HG03558 (cell line): ENCODE measurements at regions not wholly inside any gene's neighbourhood (a gene's known extent, or its start where the extent isn't known, plus 50 kb on each side); places are given as distances from the start of the nearest gene placed in this dataset.
"Not testable (repeated sequence)": the region's sequence is repeated elsewhere in the genome, so short reads cannot be mapped to it uniquely, and the experiment has no call there.

Source experiments
- ATAC-seq: cut with Tn5 transposase; IDR thresholded peaks from one replicate; pipeline ENCODE4 v1.9.1; 2021; ENCODE audit warnings: moderate number of reproducible peaks; ENCODE audit not compliant: unreplicated experiment; ENCODE audit errors: extremely low read depth

GRCh38 chr7:9621927-9622326 lies 1188.5 kb downstream of the NXPH1 start:
- ATAC-seq = no peak

- ATAC-seq = no peak
Measured at GRCh38 chr7:9625953-9626352, 1192.5 kb downstream of the NXPH1 start.

- ATAC-seq = no peak
Measured at GRCh38 chr7:9645756-9646155, 1212.3 kb downstream of the NXPH1 start.

- no peak for ATAC-seq
Measured at GRCh38 chr7:9657257-9657656, 1223.8 kb downstream of the NXPH1 start.

GRCh38 chr7:9671979-9672917 lies 1238.8 kb downstream of the NXPH1 start:
- no peak for ATAC-seq

- no peak for ATAC-seq
Measured at GRCh38 chr7:9680713-9681112, 1247.3 kb downstream of the NXPH1 start.

- ATAC-seq = no peak
Measured at GRCh38 chr7:9681284-9681683, 1247.9 kb downstream of the NXPH1 start.

- no peak for ATAC-seq
Measured at GRCh38 chr7:9691286-9691685, 1257.9 kb downstream of the NXPH1 start.

GRCh38 chr7:9698375-9698774 lies 1265.0 kb downstream of the NXPH1 start:
- no peak for ATAC-seq

GRCh38 chr7:9709216-9709615 lies 1264.5 kb upstream of the PHF14 start:
- no peak for ATAC-seq

GRCh38 chr7:9711259-9711918 lies 1262.3 kb upstream of the PHF14 start:
- ATAC-seq = no peak

GRCh38 chr7:9718071-9718661 lies 1255.5 kb upstream of the PHF14 start:
- no peak for ATAC-seq

GRCh38 chr7:9719303-9719702 lies 1254.4 kb upstream of the PHF14 start:
- ATAC-seq = no peak

GRCh38 chr7:9719721-9720120 lies 1254.0 kb upstream of the PHF14 start:
- no peak for ATAC-seq

- not testable (repeated sequence) for ATAC-seq
Measured at GRCh38 chr7:9725940-9726663, 1247.6 kb upstream of the PHF14 start.

- ATAC-seq = not testable (repeated sequence)
Measured at GRCh38 chr7:9726811-9727210, 1246.9 kb upstream of the PHF14 start.

- ATAC-seq = not testable (repeated sequence)
Measured at GRCh38 chr7:9727467-9727869, 1246.2 kb upstream of the PHF14 start.

GRCh38 chr7:9728014-9728657 lies 1245.5 kb upstream of the PHF14 start:
- not testable (repeated sequence) for ATAC-seq

GRCh38 chr7:9752033-9752432 lies 1221.6 kb upstream of the PHF14 start:
- no peak for ATAC-seq

GRCh38 chr7:9761224-9761623 lies 1212.4 kb upstream of the PHF14 start:
- ATAC-seq = no peak
